Testis (tissue), 2 donors: ENCODE measurements at regions not wholly inside any gene's neighbourhood (a gene's known extent, or its start where the extent isn't known, plus 50 kb on each side); places are given as distances from the start of the nearest gene placed in this dataset.

Experiments
- POLR2A ChIP-seq: fragments of 450-650 bp; IDR thresholded peaks from one replicate; pipeline ENCODE4 v1.6.1; 2017; ENCODE audit warnings: antibody characterized with exemption, mild to moderate bottlenecking, moderate library complexity
- TF ChIP-seq, protein P1 (sequence below), 3 experiments: fragments of 450-650 bp in 2 of 3; fragments of 200-600 bp in 1 of 3; sonication (generic) in 1 of 3; IDR thresholded peaks; one replicate each; pipeline ENCODE4 v1.5.1; 2016 to 2019; ENCODE audit warnings: antibody characterized with exemption in 3 of 3, mild to moderate bottlenecking in 2 of 3, moderate library complexity in 1 of 3

DNA sequence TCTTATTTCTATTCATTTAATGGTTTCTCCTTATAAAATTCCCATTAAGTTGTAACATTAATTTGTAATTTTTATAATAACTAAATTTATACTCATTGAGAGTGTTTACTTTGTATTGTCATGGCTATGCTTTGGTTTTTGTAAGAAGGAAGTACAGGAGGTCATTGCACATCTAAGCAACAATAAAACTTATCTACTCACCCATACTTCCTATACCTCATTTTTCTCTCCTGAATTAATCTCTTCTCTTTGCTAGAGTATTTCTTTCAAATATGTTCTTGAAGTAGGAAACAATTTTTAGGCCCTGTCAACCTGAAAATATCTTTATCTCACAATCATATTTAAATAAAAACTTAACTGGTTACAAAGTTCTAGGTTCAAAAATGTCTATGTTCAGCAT, 95.4 kb upstream of the WDR11 start:
- TF ChIP-seq, protein P1, sequence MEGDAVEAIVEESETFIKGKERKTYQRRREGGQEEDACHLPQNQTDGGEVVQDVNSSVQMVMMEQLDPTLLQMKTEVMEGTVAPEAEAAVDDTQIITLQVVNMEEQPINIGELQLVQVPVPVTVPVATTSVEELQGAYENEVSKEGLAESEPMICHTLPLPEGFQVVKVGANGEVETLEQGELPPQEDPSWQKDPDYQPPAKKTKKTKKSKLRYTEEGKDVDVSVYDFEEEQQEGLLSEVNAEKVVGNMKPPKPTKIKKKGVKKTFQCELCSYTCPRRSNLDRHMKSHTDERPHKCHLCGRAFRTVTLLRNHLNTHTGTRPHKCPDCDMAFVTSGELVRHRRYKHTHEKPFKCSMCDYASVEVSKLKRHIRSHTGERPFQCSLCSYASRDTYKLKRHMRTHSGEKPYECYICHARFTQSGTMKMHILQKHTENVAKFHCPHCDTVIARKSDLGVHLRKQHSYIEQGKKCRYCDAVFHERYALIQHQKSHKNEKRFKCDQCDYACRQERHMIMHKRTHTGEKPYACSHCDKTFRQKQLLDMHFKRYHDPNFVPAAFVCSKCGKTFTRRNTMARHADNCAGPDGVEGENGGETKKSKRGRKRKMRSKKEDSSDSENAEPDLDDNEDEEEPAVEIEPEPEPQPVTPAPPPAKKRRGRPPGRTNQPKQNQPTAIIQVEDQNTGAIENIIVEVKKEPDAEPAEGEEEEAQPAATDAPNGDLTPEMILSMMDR (IDR thresholded peaks at IDR 0.05), result no peak
- no peak for TF ChIP-seq POLR2A
